ENCODE measurements at regions not wholly inside any gene's neighbourhood (a gene's known extent, or its start where the extent isn't known, plus 50 kb on each side); places are given as distances from the start of the nearest gene placed in this dataset.

DNA sequence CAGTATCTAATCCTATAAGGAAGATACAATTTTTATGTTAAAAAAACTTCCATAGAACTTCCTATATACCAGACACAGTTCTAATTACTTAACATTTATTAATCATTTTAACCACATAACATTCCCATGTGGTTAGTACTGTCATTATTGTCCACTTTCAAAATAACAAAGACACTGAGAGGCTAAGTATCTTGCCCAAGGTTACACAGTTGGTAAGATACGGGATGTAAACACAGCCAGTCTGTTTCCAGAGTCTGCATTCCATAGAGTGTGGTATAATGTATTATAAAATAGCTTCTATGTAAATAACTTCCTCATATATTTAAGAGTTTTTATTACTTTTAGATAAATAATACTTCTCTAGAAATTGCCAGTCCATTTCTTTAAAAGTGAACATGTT, 383.3 kb upstream of the ETAA1 start:
- TF ChIP-seq, protein P1, sequence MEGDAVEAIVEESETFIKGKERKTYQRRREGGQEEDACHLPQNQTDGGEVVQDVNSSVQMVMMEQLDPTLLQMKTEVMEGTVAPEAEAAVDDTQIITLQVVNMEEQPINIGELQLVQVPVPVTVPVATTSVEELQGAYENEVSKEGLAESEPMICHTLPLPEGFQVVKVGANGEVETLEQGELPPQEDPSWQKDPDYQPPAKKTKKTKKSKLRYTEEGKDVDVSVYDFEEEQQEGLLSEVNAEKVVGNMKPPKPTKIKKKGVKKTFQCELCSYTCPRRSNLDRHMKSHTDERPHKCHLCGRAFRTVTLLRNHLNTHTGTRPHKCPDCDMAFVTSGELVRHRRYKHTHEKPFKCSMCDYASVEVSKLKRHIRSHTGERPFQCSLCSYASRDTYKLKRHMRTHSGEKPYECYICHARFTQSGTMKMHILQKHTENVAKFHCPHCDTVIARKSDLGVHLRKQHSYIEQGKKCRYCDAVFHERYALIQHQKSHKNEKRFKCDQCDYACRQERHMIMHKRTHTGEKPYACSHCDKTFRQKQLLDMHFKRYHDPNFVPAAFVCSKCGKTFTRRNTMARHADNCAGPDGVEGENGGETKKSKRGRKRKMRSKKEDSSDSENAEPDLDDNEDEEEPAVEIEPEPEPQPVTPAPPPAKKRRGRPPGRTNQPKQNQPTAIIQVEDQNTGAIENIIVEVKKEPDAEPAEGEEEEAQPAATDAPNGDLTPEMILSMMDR (IDR thresholded peaks at IDR 0.05 in 4 of 5, conservative IDR thresholded peaks at IDR 0.05 in 1 of 5) = no peak
- no peak for TF ChIP-seq POLR2A (IDR thresholded peaks at IDR 0.05)
